GM12878 (cell line): ENCODE measurements at regions not wholly inside any gene's neighbourhood (a gene's known extent, or its start where the extent isn't known, plus 50 kb on each side); places are given as distances from the start of the nearest gene placed in this dataset.

Source experiments
- ATAC-seq: fragments of 200-7000 bp; cut with Tn5 transposase; 3 replicates; pipeline ENCODE4 v1.9.1; 2020; ENCODE audit warnings: mild to moderate bottlenecking, moderate library complexity
- BruUV-seq: library from RNA; stranded (reverse); fragments of 400-500 nt; replicated peaks from 2 replicates; lab custom pipeline; 2021; lab: Mats Ljungman, UMichigan
- CTCF ChIA-PET: fragments of 300-600 bp; sonication (Branson Sonifier 250); formaldehyde crosslinking; extraction: SDS; loops from one replicate; lab custom pipeline; 2021; ENCODE audit warnings: inconsistent platforms; lab: Yijun Ruan, JAX
- POLR2A ChIA-PET: fragments of 350-600 bp; formaldehyde crosslinking; extraction: SDS; loops from one replicate; lab custom pipeline; 2021; ENCODE audit warnings: inconsistent platforms; lab: Charles Lee
- RAD21 ChIA-PET: fragments of 300-600 bp; sonication (Branson Sonifier 250); formaldehyde crosslinking; loops from one replicate; lab custom pipeline; 2023; ENCODE audit warnings: antibody characterized with exemption; ENCODE audit not compliant: unreplicated experiment; lab: Charles Lee
- SMC1A ChIA-PET: fragments of 300-600 bp; sonication (Branson Sonifier 250); formaldehyde crosslinking; loops from one replicate; lab custom pipeline; 2023; ENCODE audit not compliant: unreplicated experiment, uncharacterized antibody; lab: Charles Lee
- DNase-seq: peaks from one replicate; pipeline ENCODE4 v3.0.0-alpha.2; 2011; ENCODE audit warnings: low read depth, low spot score
- FAIRE-seq: peaks from 3 replicates; lab custom pipeline; 2011; peaks lifted over from hg19 to GRCh38; lab: Jason Lieb, UNC
- H2AFZ ChIP-seq: 2 replicates; pipeline ENCODE4 v1.6.0; 2011; ENCODE audit warnings: low read depth, low read length, control low read depth; ENCODE audit not compliant: control insufficient read depth
- H3K27ac ChIP-seq: 2 replicates; pipeline ENCODE4 v1.5.1; 2011; ENCODE audit warnings: control low read depth; ENCODE audit not compliant: control insufficient read depth, insufficient read depth
- H3K27me3 ChIP-seq, 2 experiments: replicated peaks in 1 of 2; 2 replicates each; pipeline versions ENCODE4 v1.6.0 to v1.6.1; 2011; ENCODE audit warnings: low read length in 1 of 2; ENCODE audit not compliant: control insufficient read depth in 2 of 2, insufficient read depth in 2 of 2
- H3K36me3 ChIP-seq, 2 experiments: 2 replicates each; pipeline ENCODE4 v1.5.1; 2011; ENCODE audit warnings: low read length in 1 of 2; ENCODE audit not compliant: control insufficient read depth in 2 of 2, insufficient read depth in 2 of 2
- H3K4me1 ChIP-seq: 2 replicates; pipeline ENCODE4 v1.6.1; 2011; ENCODE audit warnings: mild to moderate bottlenecking, low read length, moderate library complexity, mixed read lengths; ENCODE audit not compliant: control insufficient read depth, insufficient read depth
- H3K4me2 ChIP-seq: 2 replicates; pipeline ENCODE4 v1.6.0; 2011; ENCODE audit warnings: control low read depth; ENCODE audit not compliant: control insufficient read depth, insufficient read depth
- H3K4me3 ChIP-seq: fragments of 200-600 bp; sonication (generic); 2 replicates; pipeline ENCODE4 v1.5.1; 2016
- H3K79me2 ChIP-seq: 2 replicates; pipeline ENCODE4 v1.6.0; 2011; ENCODE audit warnings: low read length; ENCODE audit not compliant: control insufficient read depth, insufficient read depth
- H3K9ac ChIP-seq: 2 replicates; pipeline ENCODE4 v1.8.0; 2011; ENCODE audit warnings: low read length, control low read depth, mixed read lengths; ENCODE audit not compliant: control insufficient read depth, insufficient read depth
- H3K9me3 ChIP-seq: replicated peaks from 3 replicates; pipeline ENCODE4 v1.5.1; 2011; ENCODE audit warnings: mild to moderate bottlenecking, low read length; ENCODE audit not compliant: control insufficient read depth, insufficient read depth
- H4K20me1 ChIP-seq: 2 replicates; pipeline ENCODE4 v1.6.0; 2011; ENCODE audit not compliant: control insufficient read depth, insufficient read depth
- HDGF ChIP-seq: fragments of 450-650 bp; IDR thresholded peaks from 2 replicates; pipeline ENCODE4 v1.6.1; 2016; ENCODE audit warnings: antibody characterized with exemption
- MXI1 ChIP-seq: fragments of 150-350 bp; IDR thresholded peaks from 2 replicates; pipeline ENCODE4 v1.6.1; 2011; ENCODE audit warnings: low read depth, mild to moderate bottlenecking, inconsistent platforms, low read length, improper control_type of control experiment
- NR2C1 ChIP-seq: fragments of 450-650 bp; IDR thresholded peaks from 2 replicates; pipeline ENCODE4 v1.6.1; 2017; ENCODE audit warnings: antibody characterized with exemption, mild to moderate bottlenecking, moderate library complexity
- RAD21 ChIP-seq: IDR thresholded peaks from 2 replicates; pipeline ENCODE4 v1.6.1; 2011; ENCODE audit warnings: mild to moderate bottlenecking, low read depth, low read length, moderate library complexity; ENCODE audit not compliant: insufficient read depth
- SIN3A ChIP-seq: IDR thresholded peaks from 2 replicates; pipeline ENCODE4 v1.6.1; 2012; ENCODE audit warnings: low read depth, low read length, improper control_type of control experiment
- SRF ChIP-seq, 2 experiments: IDR thresholded peaks; 2 replicates each; pipeline ENCODE4 v1.6.1; 2011; ENCODE audit warnings: low read depth in 2 of 2, low read length in 2 of 2, mild to moderate bottlenecking in 1 of 2, moderate library complexity in 1 of 2
- TCF12 ChIP-seq: IDR thresholded peaks from 2 replicates; pipeline ENCODE4 v1.6.1; 2011; ENCODE audit warnings: low read depth, mild to moderate bottlenecking, low read length
- WGBS: methylation state at CpG from one replicate; pipeline ENCODE4 v1.1.6; 2016; ENCODE audit warnings: low lambda C conversion rate; ENCODE audit not compliant: insufficient replicate concordance, insufficient coverage; ENCODE audit errors: missing lambda C conversion rate; 5-methylcytosine and 5-hydroxymethylcytosine counted together
- in situ Hi-C: fragments of 300-500 bp; cut with MboI; formaldehyde crosslinking; loops from 9 replicates; pipeline ENCODE4 v1.14.3; 2018; ENCODE audit warnings: mixed read lengths
- intact Hi-C: fragments of 100-400 bp; cut with micrococcal nuclease; formaldehyde crosslinking; loops from one replicate; pipeline ENCODE4 v1.14.2; 2022; ENCODE audit not compliant: unreplicated experiment
- TF ChIP-seq, protein P1 (sequence below): IDR thresholded peaks from 2 replicates; pipeline ENCODE4 v1.6.1; 2011; ENCODE audit warnings: borderline replicate concordance, low read depth, mild to moderate bottlenecking, moderate library complexity, mixed read lengths, low read length; ENCODE audit not compliant: insufficient read depth; ENCODE audit errors: extremely low read length
- TF ChIP-seq, protein P2 (sequence below): fragments of 450-650 bp; IDR thresholded peaks from 2 replicates; pipeline ENCODE4 v1.6.1; 2017; ENCODE audit warnings: mild to moderate bottlenecking, moderate library complexity
- TF ChIP-seq, protein P3 (sequence below): fragments of 450-650 bp; IDR thresholded peaks from 2 replicates; pipeline ENCODE4 v1.6.1; 2017; ENCODE audit warnings: mild to moderate bottlenecking, low read depth, inconsistent platforms; ENCODE audit not compliant: poor library complexity, severe bottlenecking
- TF ChIP-seq, protein P4 (sequence below): IDR thresholded peaks from 2 replicates; pipeline ENCODE4 v1.6.1; 2011; ENCODE audit warnings: low read depth, low read length, improper control_type of control experiment, borderline replicate concordance

DNA sequence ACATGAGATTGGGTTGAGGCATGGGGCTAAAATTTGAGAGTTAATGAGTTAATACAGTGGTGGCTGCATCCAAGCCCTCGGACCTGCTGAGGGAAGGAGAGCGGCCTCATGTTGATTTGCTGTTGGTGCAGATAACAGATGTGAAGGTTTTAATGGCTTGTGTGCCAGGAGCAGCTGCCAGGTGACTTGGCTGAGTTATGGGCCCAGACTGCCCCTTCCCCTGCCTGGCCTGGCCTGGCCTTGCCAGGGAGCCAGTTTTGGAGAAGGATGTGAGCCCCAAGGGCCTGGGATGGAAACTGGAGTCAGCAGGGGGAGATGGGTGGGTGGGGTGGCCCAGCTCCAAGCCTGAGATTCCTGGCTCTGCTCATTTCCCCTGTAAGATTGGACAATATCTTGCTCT lies 230.1 kb downstream of the CBLN1 start:
- no peaks in the 10 kb centered on the region for H4K20me1 ChIP-seq
- in situ Hi-C loops = no loop called here
- no TSS peak for BruUV-seq

DNA sequence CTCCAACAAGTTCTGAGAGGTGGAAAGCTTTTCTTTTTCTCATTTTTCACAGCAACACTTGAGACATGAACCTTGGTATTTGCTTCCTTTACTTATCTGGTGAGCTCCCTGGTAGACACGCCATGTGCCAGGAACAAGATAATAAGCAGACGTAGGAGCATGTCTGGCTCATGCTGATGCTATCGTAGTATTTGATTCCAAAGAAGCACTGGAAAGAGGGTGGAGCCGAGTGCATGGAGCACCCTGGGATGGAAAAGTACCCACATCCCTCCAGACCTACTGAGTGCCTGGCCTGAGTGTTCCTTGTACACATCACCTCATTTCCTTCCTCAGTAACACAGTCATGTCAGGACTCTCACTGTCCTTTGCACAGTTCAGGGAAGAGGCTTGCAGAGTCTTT lies 231.0 kb downstream of the CBLN1 start:
- SMC1A ChIA-PET = no interaction called here
- Histone ChIP-seq H3K4me3 (no peak overlapping the region), H4K20me1 (no peaks in the 10 kb centered on the region), H3K9me3 (no peaks in the 10 kb centered on the region), H2AFZ (no peak overlapping the region), H3K27me3 (no peaks in the 10 kb centered on the region), H3K27ac (no peak overlapping the region), H3K79me2 (no peaks in the 10 kb centered on the region), H3K36me3 (no peaks in the 10 kb centered on the region), H3K9ac (no peak overlapping the region), H3K4me1 (no peaks in the 10 kb centered on the region), H3K4me2 (no peak overlapping the region)
- no peak for FAIRE-seq
- TF ChIP-seq NR2C1 (no peak), HDGF (no peak), MXI1 (no peak)
- TF ChIP-seq, protein P1, sequence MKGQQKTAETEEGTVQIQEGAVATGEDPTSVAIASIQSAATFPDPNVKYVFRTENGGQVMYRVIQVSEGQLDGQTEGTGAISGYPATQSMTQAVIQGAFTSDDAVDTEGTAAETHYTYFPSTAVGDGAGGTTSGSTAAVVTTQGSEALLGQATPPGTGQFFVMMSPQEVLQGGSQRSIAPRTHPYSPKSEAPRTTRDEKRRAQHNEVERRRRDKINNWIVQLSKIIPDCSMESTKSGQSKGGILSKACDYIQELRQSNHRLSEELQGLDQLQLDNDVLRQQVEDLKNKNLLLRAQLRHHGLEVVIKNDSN = no peak
- TF ChIP-seq, protein P2, sequence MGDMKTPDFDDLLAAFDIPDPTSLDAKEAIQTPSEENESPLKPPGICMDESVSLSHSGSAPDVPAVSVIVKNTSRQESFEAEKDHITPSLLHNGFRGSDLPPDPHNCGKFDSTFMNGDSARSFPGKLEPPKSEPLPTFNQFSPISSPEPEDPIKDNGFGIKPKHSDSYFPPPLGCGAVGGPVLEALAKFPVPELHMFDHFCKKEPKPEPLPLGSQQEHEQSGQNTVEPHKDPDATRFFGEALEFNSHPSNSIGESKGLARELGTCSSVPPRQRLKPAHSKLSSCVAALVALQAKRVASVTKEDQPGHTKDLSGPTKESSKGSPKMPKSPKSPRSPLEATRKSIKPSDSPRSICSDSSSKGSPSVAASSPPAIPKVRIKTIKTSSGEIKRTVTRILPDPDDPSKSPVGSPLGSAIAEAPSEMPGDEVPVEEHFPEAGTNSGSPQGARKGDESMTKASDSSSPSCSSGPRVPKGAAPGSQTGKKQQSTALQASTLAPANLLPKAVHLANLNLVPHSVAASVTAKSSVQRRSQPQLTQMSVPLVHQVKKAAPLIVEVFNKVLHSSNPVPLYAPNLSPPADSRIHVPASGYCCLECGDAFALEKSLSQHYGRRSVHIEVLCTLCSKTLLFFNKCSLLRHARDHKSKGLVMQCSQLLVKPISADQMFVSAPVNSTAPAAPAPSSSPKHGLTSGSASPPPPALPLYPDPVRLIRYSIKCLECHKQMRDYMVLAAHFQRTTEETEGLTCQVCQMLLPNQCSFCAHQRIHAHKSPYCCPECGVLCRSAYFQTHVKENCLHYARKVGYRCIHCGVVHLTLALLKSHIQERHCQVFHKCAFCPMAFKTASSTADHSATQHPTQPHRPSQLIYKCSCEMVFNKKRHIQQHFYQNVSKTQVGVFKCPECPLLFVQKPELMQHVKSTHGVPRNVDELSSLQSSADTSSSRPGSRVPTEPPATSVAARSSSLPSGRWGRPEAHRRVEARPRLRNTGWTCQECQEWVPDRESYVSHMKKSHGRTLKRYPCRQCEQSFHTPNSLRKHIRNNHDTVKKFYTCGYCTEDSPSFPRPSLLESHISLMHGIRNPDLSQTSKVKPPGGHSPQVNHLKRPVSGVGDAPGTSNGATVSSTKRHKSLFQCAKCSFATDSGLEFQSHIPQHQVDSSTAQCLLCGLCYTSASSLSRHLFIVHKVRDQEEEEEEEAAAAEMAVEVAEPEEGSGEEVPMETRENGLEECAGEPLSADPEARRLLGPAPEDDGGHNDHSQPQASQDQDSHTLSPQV = no peak
- TF ChIP-seq, protein P3, sequence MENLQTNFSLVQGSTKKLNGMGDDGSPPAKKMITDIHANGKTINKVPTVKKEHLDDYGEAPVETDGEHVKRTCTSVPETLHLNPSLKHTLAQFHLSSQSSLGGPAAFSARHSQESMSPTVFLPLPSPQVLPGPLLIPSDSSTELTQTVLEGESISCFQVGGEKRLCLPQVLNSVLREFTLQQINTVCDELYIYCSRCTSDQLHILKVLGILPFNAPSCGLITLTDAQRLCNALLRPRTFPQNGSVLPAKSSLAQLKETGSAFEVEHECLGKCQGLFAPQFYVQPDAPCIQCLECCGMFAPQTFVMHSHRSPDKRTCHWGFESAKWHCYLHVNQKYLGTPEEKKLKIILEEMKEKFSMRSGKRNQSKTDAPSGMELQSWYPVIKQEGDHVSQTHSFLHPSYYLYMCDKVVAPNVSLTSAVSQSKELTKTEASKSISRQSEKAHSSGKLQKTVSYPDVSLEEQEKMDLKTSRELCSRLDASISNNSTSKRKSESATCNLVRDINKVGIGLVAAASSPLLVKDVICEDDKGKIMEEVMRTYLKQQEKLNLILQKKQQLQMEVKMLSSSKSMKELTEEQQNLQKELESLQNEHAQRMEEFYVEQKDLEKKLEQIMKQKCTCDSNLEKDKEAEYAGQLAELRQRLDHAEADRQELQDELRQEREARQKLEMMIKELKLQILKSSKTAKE = no peak
- in situ Hi-C loops = no loop called here
- POLR2A ChIA-PET = no interaction called here
- RAD21 ChIA-PET = no interaction called here
- intact Hi-C loops = no loop called here
- no TSS peak for BruUV-seq
- no peak for DNase-seq
- WGBS = 35% methylated on average over 4 of the region's 4 CpGs
- no peak for ATAC-seq
- CTCF ChIA-PET = no interaction called here

More for the DNA sequence above, 230.1 kb downstream of the CBLN1 start:
- SMC1A ChIA-PET = no interaction called here
- Histone ChIP-seq H2AFZ (no peak overlapping the region), H3K9ac (no peak overlapping the region), H3K4me1 (no peaks in the 10 kb centered on the region), H3K27ac (no peak overlapping the region), H3K4me2 (no peak overlapping the region), H3K36me3 (no peaks in the 10 kb centered on the region), H3K27me3 (no peaks in the 10 kb centered on the region), H3K4me3 (no peak overlapping the region), H3K9me3 (no peaks in the 10 kb centered on the region), H3K79me2 (no peaks in the 10 kb centered on the region)
- POLR2A ChIA-PET = no interaction called here
- CTCF ChIA-PET = no interaction called here
- FAIRE-seq (no peak), DNase-seq (no peak), ATAC-seq (no peak)
- 0% methylated on average over 2 of the region's 2 CpGs for WGBS
- intact Hi-C loops = no loop called here
- RAD21 ChIA-PET = no interaction called here
- TF ChIP-seq, protein P4, sequence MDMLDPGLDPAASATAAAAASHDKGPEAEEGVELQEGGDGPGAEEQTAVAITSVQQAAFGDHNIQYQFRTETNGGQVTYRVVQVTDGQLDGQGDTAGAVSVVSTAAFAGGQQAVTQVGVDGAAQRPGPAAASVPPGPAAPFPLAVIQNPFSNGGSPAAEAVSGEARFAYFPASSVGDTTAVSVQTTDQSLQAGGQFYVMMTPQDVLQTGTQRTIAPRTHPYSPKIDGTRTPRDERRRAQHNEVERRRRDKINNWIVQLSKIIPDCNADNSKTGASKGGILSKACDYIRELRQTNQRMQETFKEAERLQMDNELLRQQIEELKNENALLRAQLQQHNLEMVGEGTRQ = no peak
- TF ChIP-seq RAD21 (no peak), SRF (IDR thresholded peaks at IDR 0.05; ENCODE audit: low read depth in 2 of 2, low read length in 2 of 2) (no peak), SIN3A (no peak), TCF12 (no peak)
